HG03378 (cell line): ENCODE measurements at regions not wholly inside any gene's neighbourhood (a gene's known extent, or its start where the extent isn't known, plus 50 kb on each side); places are given as distances from the start of the nearest gene placed in this dataset.
"Not testable (repeated sequence)": the region's sequence is repeated elsewhere in the genome, so short reads cannot be mapped to it uniquely, and the experiment has no call there.

ENCODE experiments used
- ATAC-seq: cut with Tn5 transposase; IDR thresholded peaks from one replicate; pipeline ENCODE4 v1.9.1; 2021; ENCODE audit warnings: mild to moderate bottlenecking, moderate library complexity; ENCODE audit not compliant: unreplicated experiment

GRCh38 chr3:39739658-39740057 lies 69.8 kb upstream of the MYRIP start:
- not testable (repeated sequence) for ATAC-seq

- no peak for ATAC-seq
These were observed 64.7 kb upstream of the MYRIP start for GRCh38 chr3:39744746-39745145.

- no peak for ATAC-seq
These were observed 61.4 kb upstream of the MYRIP start for GRCh38 chr3:39748002-39748401.

- ATAC-seq = no peak
These were observed 60.6 kb upstream of the MYRIP start for GRCh38 chr3:39748763-39749162.

GRCh38 chr3:39750712-39751111 lies 58.7 kb upstream of the MYRIP start:
- ATAC-seq = no peak

- ATAC-seq = no peak
These were observed 58.1 kb upstream of the MYRIP start for GRCh38 chr3:39751286-39751685.

- ATAC-seq = no peak
These were observed 57.3 kb upstream of the MYRIP start for GRCh38 chr3:39752019-39752637.

GRCh38 chr3:39752751-39753150 lies 56.7 kb upstream of the MYRIP start:
- ATAC-seq = no peak

GRCh38 chr3:39753391-39753790 lies 56.0 kb upstream of the MYRIP start:
- no peak for ATAC-seq

- ATAC-seq = peak; percentile 71
These were observed 54.9 kb upstream of the MYRIP start for GRCh38 chr3:39754549-39754948.

- ATAC-seq = no peak
These were observed 54.3 kb upstream of the MYRIP start for GRCh38 chr3:39755100-39755499.

GRCh38 chr3:39757307-39757706 lies 52.1 kb upstream of the MYRIP start:
- no peak for ATAC-seq
